M059J (cell line): ENCODE measurements at regions not wholly inside any gene's neighbourhood (a gene's known extent, or its start where the extent isn't known, plus 50 kb on each side); places are given as distances from the start of the nearest gene placed in this dataset.
"Not testable (repeated sequence)": the region's sequence is repeated elsewhere in the genome, so short reads cannot be mapped to it uniquely, and the experiment has no call there.

Experiments
- DNase-seq: peaks from one replicate; pipeline ENCODE4 v3.0.0-alpha.2; 2012; ENCODE audit warnings: low read depth

DNA sequence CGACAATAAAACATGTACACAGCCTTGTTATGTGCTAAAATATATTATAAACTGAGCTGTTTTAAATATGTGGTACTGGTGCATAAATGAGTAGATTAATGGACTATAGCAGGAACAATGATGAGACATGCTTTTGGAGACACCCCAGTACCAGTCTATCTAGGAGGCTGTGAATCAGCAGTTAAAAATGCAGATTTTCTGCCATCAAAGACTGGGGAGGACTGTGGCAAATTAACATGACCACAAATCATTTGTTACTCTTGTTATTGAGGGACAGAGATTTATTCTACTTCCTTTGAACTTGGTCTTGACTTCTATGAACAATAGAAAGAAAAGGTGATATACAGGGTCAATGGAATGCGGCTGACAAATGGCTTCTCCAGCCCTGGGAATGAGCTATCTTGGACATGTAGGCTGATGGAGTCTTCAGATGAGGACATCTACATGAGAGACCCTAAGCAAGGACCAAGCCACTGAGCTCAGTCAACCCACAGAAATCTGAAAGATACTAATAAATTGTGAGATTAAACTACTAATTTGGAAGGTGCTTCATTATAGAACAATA is 551.7 kb upstream of the GJE1 start:
- DNase-seq = peak; percentile 99

DNA sequence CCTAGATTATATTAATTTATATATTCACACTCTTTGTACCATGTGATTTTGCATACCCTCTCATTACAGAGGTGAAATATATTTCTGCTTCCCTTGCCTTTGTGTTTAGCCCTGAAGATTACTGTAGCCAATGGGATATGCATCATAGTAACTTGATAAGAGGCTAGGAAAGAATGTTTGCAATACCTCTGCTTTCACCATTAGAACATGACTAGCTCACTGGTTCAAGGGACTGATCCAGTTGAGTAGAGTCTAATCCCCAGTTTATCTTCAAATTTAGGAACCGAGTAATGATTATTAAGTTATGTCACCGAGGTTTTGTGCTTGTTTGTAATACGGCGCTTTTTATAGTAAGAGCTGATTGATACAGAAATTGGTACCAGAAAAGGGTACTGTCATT is 552.6 kb upstream of the GJE1 start:
- peak; percentile 18 for DNase-seq

DNA sequence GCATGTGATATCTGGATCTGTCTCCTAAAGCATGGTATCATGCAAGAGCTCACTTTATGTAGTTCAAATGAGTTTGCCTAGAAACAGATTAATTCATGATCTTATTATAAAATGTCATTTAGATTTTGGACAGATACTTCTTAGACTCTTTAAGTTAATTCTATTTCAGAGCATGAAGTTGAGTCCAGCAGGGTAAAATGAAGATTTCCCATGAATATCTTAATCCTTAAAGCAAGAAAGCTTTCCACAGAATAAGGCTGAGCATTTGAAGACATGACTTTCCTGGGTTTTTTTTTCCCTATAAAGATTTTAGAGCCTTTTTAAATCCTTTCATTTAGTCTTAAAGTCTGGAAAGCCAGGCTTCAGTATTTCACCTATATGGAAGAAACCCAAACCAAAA is 556.0 kb upstream of the GJE1 start:
- no peak for DNase-seq

DNA sequence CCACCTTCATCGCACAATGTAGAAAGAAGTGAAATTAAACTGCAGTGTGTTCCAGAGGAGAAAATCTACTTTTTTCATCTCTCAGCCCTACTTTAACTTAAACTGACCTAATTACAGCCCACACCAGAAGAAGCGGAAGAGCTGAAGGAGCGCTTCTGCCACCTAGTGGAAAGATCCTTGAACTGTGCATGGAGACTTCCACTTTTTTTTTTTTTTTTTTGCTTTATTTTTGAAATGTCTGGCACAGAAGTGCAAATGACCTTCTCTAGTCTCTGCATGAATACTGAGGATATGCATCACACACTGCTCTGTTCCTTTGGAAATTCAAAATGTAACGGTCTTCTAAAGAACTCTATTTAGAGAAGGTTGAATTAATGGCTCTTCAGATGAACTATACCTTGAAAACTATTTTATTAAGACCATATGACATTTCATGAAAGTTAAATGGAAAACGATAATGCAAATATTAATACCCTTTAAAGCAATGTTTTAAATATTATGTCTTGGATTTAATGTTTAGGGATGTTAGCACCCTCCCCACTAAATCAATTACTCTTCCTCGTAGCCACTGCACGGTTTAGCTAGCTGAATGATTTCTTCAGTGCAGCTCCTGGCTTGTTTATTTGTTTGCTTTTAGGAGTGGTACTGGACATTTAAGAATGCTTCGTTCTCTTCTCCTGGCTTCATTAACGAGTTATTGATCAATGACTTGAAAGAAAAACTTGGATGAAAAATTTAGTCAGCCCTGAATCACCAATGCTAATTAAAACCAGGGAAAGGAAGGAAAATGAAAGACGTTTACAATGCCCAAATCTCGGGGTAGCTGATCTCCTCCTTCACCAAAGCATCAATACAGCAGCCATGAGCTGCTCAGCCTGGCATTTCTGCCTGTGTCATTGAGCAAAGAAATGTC is 569.6 kb upstream of the GJE1 start:
- peak; percentile 91 for DNase-seq

DNA sequence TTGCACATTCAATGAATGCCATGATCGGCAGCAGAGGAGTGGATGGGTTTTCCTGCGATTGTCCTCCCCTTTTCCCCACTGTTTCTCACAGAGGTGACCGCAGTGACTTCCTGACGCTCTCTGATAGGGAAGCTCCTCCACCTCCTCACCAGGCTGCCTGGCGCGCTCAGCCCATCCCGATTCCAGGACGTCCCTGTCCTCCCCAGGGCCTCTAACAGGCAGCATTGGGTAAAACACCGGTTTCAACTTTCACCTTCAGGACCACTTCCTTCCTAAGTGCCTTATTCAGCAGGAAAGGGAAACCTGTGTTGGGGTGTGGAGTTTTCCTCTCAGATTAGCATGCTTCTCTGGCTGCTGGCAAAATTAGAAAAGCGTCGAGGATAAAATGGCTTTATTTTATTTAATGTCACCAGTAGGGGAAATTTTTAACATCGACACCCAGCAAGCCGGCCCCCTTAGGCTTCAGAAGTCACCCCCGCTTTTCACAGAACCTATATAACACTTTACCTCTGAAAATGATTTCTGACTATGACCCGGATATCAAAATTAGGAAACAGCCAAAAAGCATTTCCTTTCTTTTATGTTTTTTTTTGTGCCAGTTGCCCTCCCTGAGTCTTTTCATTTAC is 570.4 kb upstream of the GJE1 start:
- peak; percentile 64 for DNase-seq

DNA sequence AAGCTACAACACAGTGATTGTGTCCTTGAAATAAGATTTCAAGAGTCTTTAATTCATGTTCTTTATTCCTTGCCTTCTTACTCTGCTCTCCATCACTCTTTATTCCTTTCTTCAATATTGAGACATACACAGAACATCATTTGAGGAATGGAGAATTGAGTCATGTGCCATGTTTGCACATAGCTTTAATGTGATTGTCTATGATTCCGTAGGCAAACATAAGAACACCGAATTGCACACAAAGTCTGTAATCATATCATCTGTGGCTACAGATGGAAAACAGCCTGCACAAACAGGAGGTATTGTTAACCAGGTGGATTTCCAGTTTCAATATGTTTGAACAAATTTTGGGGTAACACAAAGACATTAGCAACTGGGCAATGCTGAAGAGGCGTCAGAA is 571.6 kb upstream of the GJE1 start:
- DNase-seq = no peak

DNA sequence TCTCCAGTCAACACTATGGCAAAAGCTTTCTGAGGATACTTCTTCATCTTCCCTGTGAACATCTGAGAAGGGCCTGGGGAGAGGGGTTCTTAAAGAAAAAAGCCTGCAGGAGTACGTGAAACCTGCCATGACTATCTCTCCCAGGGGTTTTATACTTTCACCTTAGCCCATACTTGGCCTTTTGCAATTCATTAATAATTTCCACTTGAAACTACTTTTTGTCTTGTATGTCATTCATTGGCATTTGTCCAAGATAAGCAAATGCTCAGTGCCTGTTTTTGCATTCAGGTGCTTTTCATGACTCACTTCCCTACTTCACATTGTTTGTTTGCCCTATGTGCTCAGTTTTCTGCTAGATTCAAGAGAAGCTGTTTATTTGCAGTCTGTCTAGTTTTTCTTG is 580.3 kb upstream of the GJE1 start:
- DNase-seq = peak; percentile 97

DNA sequence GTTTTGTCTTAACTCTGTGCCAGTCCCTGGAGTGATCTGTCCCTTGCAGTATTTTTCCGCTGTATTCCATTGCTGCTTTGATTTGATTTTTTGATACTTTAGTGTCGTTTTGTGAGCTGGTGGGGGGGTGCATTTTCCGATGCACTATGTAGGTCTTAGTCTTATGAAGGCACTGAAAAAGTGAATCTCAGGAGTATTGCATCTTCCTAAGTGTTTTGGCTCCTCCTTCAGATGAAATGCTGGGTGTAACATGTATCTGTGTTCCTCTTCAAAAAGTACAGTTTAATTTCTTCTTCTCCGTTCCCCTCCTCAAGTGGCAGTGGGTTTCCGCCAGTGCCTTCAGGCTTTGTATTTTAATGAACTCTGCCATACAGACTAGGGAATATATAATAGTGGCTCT is 580.7 kb upstream of the GJE1 start:
- DNase-seq = peak; percentile 30

DNA sequence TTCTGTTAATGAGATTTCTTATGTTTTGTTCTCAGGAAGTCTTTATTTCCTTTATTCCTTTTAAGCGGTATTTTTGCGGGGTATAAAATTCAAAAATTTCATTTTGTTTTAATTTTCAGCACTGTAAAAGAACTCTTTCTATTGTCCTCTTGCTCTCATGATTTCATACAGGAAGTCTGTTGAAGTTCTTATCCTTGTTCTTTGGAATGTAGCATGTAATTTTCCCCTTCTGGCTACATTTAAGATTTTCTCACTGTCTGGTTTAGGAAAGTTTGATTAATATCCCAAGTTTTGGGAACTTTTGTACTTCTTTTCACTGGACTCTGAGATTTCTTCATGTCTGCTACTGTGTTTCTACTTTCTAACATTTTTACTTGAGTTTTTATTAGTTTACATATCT is 581.4 kb upstream of the GJE1 start:
- peak; percentile 40 for DNase-seq

DNA sequence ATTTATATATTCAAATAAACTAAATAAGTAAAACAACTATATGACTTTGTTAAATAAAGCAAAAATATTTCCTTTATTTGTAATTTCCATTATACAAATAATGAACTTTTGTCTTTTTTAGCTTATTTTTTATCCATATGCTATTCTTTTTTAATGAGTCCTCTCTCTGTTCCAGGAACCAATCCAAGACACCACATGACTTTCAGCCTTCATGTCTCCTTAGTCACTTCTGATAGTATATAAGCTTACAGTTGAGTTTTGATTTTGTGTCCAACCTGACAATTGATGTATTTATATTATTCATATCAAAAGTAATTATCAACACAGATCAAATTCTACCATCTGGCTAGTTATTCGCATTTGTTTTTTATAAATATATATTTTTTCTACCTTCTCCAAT is 582.3 kb upstream of the GJE1 start:
- DNase-seq = peak; percentile 37

DNA sequence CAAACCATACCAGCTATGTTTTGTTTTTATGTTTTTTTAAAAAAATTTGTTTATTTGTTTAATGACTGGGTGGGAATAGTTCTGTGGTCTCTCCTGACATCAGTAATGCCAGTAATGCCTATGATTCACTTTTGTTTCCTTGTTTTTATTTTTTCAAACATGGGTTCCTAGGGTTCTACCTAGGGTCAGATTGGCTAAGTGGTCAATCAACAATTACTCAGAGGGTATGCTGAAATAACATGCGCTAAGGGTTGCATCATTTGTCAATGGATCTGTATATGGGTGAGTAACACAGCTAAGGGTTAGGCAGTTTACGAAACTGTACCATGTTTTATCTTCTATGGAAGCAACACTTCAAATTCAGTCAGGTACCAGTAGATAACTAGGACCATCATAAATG is 583.8 kb upstream of the GJE1 start:
- peak; percentile 73 for DNase-seq

DNA sequence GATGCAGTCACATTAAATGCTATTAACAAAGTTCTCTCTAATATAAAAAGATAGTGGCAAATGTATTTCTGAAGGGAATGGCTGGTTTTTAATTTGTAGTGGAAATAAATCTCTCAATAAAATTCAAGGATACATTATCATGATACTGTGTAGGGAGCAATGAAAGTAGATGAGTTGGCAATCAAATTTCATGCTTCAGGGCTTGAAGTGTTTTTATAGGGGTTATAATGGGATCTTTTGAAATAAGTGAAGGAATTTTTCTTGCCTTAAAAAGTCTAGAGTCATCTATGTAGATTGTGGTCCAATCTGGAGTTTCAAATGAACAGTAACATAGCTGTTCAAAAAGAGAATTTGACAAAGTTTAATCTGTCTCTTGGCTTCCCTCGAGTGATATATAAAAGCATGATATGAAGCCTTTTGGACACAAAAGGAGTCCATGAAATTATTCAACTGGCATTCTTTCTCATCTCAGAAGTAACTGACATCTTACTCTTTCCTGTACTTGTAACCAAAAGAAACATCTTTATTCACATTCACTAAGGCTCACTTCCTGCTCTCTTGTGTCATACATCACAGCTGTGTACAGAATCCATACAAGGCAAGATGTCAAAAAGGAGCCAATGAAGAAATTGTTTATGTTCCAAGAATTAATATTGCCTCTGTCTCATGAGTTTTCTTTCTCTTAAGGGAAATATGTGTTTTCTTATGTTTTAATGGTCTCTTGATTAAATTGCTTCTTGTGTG is 591.0 kb upstream of the GJE1 start:
- DNase-seq = peak; percentile 66

DNA sequence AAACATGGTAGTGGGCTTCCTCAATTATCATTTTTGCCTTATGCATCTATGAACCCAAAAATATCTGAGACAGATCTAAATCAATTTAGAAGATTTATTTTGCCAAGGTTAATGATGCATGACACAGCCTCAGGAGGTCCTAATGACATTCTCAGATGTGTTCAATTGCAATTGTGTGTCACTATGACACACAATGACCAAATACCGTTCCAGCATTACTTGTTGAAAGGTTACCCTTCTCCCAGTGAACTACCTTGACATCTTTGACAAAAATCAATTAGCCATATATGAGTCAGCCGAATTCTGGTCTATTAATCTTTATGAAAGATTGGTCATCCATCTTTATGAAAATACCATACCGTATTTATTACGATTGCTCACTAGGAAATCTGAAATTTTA is 592.5 kb upstream of the GJE1 start:
- peak; percentile 57 for DNase-seq

DNA sequence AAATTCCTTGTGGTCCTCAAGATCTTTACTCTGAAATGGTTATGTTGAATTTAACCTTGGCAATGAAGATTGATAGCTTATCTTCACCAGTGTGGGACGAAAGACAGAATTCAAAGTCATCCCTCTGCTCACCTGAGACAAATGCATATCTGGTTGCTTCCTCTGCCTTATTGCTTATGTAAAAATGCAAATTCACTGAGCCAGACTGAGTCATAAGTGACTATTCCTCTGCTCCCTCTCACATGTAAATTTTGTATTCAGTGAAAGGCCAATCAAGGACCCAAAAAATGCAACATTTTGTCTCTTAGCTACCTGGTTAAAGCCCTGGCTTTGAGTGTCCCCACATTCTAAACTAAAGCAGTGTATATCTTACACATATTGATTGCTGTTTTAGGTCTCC is 593.1 kb upstream of the GJE1 start:
- peak; percentile 60 for DNase-seq

DNA sequence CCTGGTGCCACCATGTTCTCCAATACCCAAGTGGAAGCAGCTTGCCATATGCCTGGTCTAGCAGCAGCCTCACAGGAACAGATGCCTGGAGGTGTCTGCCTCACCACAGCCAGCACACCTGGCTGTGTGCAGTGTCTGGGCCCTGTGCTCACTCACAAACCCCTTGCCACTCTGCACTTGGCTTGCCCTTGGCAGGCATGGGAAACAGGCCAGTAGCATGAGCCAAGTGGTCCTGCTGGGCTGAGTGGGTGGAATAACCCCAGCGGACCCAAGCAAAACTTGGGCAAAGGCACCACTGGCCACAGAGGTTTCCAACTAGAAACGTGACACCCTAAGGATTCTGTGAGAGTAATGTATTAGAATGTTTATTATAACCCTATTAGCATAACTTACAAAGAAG is 600.5 kb upstream of the GJE1 start:
- DNase-seq = no peak

DNA sequence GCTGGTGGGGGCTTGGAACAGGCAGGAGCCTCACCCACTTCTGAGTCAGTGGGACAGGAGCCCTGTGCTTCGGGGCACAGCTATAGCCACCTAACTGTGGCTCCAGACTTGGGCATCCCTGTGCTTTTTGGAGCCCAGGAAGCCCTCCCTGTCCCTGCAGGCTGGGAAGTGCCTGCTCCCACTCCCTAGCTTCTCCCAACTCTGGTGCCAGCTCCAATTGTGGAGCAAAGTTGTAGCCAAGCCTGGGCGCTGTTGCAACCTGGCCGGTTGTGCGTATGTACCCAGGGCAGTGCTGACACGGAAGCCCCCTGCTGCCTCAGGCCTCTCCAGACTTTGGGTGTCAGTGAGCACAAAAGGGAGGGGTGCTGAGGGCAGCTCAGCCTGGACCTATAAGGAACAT is 601.7 kb upstream of the GJE1 start:
- no peak for DNase-seq

DNA sequence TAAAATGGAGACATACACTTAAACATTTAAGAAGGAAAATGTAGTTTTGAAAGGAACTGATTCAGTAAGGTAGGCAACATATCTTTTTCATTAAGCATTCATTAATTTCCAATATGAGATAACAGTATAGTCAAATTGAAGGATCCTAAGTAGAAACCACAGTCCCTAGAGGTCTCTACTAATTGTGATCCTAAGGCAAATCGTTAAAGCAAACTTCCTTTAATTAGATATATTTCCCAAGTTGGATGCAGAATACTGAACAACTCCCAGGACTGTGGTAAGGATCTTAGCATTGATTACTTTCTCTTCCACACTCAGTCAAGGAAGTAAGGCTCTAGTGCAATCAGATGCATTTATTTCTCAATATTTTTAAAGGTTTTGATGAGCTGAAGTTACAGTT is 604.1 kb upstream of the GJE1 start:
- no peak for DNase-seq

DNA sequence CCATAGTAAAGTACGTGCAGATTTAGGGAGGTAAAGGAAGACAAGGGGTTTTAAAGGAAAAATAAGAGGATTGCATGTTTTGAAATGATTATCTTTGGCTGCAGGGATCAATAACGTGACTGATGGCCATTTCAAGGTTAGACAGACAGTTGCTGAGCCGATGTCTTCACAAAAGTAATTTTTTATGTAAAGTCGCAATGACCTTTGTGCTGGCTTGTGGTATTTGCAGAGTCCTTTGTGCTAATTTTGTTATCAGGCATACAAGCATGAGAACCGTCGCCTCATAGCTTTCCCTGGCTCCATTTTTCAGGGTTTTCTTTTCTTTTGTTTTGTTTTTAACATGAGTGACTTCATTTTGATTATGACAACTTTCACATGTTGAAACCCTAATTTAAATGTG is 605.7 kb upstream of the GJE1 start:
- no peak for DNase-seq

DNA sequence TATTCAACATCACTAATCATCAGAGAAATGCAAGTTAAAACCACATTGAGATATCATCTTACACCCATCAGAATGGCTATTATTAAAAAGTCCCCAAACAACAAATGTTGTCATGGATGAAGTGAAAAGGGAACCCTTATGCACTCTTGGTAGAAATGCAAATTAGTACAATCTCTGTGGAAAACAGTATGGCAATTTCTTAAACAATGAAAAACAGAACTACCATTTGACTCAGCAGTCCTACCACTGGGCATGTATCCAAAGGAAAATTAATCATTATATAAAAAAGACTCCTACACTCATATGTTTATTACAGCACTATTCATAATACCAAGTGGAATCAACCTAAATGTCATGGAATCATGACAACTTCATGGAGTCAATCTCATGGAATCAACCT is 611.3 kb upstream of the GJE1 start:
- DNase-seq = peak; percentile 49

DNA sequence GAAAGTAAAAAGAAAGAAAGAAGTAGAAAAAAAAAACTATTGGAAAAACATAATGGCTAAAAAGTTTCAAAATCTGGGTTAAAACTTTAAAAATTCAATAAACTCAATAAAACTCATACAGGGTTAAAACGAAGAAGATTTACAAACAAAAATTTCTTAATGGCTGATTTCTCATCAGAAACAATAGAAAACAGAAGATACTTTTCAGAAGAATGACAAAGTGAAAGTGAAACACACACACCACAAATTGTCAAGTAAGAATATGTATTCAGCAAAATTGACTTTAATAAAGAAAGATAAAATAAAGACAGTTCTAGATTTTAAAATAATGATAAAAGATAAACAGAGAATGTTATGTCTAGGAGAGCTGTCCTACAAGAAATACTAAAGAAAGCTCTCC is 618.9 kb upstream of the GJE1 start:
- peak; percentile 19 for DNase-seq

DNA sequence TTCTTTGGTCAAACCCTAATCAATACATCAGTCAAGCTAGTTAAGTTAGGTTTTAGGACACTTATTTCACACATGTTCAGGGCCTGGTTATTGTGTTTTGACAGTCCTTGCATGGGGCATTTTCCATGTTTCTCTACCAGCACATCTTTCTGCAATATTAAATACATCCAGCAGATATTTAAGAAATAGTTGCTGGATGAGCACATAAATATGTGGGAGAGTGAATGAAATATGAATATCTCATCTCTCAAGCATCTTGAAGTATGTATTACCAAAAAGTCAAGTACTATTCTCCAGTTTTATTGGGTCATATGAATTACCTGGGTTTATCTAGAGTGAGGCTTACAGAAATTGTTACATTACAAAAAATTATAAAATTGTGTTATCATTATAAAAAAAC is 621.9 kb upstream of the GJE1 start:
- no peak for DNase-seq

DNA sequence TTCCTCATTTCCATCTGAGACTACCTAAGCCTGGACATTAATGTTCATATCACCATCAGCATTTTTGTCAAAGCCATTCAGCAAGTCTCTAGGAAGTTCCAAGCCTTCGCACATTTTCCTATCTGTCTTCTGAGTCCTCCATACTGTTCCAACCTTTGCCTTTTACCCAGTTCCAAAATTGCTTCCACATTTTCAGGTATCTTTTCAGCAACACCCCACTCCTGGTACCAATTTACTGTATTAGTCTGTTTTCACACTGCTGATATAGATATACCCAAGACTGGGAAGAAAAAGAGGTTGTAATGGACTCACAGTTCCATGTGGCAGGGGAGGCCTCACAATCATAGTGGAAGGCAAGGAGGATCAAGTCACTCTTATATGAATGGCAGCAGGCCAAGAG is 626.7 kb upstream of the GJE1 start:
- DNase-seq = not testable (repeated sequence)
